GM12878 (cell line): ENCODE measurements at regions not wholly inside any gene's neighbourhood (a gene's known extent, or its start where the extent isn't known, plus 50 kb on each side); places are given as distances from the start of the nearest gene placed in this dataset.

Experiments
- ATAC-seq: fragments of 200-7000 bp; cut with Tn5 transposase; 3 replicates; pipeline ENCODE4 v1.9.1; 2020; ENCODE audit warnings: mild to moderate bottlenecking, moderate library complexity
- BruUV-seq: library from RNA; stranded (reverse); fragments of 400-500 nt; replicated peaks from 2 replicates; lab custom pipeline; 2021; lab: Mats Ljungman, UMichigan
- CTCF ChIA-PET: fragments of 300-600 bp; sonication (Branson Sonifier 250); formaldehyde crosslinking; extraction: SDS; loops from one replicate; lab custom pipeline; 2021; ENCODE audit warnings: inconsistent platforms; lab: Yijun Ruan, JAX
- POLR2A ChIA-PET: fragments of 350-600 bp; formaldehyde crosslinking; extraction: SDS; loops from one replicate; lab custom pipeline; 2021; ENCODE audit warnings: inconsistent platforms; lab: Charles Lee
- RAD21 ChIA-PET: fragments of 300-600 bp; sonication (Branson Sonifier 250); formaldehyde crosslinking; loops from one replicate; lab custom pipeline; 2023; ENCODE audit warnings: antibody characterized with exemption; ENCODE audit not compliant: unreplicated experiment; lab: Charles Lee
- SMC1A ChIA-PET: fragments of 300-600 bp; sonication (Branson Sonifier 250); formaldehyde crosslinking; loops from one replicate; lab custom pipeline; 2023; ENCODE audit not compliant: unreplicated experiment, uncharacterized antibody; lab: Charles Lee
- DNase-seq: peaks from one replicate; pipeline ENCODE4 v3.0.0-alpha.2; 2011; ENCODE audit warnings: low read depth, low spot score
- FAIRE-seq: peaks from 3 replicates; lab custom pipeline; 2011; peaks lifted over from hg19 to GRCh38; lab: Jason Lieb, UNC
- H2AFZ ChIP-seq: 2 replicates; pipeline ENCODE4 v1.6.0; 2011; ENCODE audit warnings: low read depth, low read length, control low read depth; ENCODE audit not compliant: control insufficient read depth
- H3K27ac ChIP-seq: 2 replicates; pipeline ENCODE4 v1.5.1; 2011; ENCODE audit warnings: control low read depth; ENCODE audit not compliant: control insufficient read depth, insufficient read depth
- H3K27me3 ChIP-seq, 2 experiments: replicated peaks in 1 of 2; 2 replicates each; pipeline versions ENCODE4 v1.6.0 to v1.6.1; 2011; ENCODE audit warnings: low read length in 1 of 2; ENCODE audit not compliant: control insufficient read depth in 2 of 2, insufficient read depth in 2 of 2
- H3K36me3 ChIP-seq, 2 experiments: 2 replicates each; pipeline ENCODE4 v1.5.1; 2011; ENCODE audit warnings: low read length in 1 of 2; ENCODE audit not compliant: control insufficient read depth in 2 of 2, insufficient read depth in 2 of 2
- H3K4me1 ChIP-seq: 2 replicates; pipeline ENCODE4 v1.6.1; 2011; ENCODE audit warnings: mild to moderate bottlenecking, low read length, moderate library complexity, mixed read lengths; ENCODE audit not compliant: control insufficient read depth, insufficient read depth
- H3K4me2 ChIP-seq: 2 replicates; pipeline ENCODE4 v1.6.0; 2011; ENCODE audit warnings: control low read depth; ENCODE audit not compliant: control insufficient read depth, insufficient read depth
- H3K4me3 ChIP-seq: fragments of 200-600 bp; sonication (generic); 2 replicates; pipeline ENCODE4 v1.5.1; 2016
- H3K79me2 ChIP-seq: 2 replicates; pipeline ENCODE4 v1.6.0; 2011; ENCODE audit warnings: low read length; ENCODE audit not compliant: control insufficient read depth, insufficient read depth
- H3K9ac ChIP-seq: 2 replicates; pipeline ENCODE4 v1.8.0; 2011; ENCODE audit warnings: low read length, control low read depth, mixed read lengths; ENCODE audit not compliant: control insufficient read depth, insufficient read depth
- H3K9me3 ChIP-seq: replicated peaks from 3 replicates; pipeline ENCODE4 v1.5.1; 2011; ENCODE audit warnings: mild to moderate bottlenecking, low read length; ENCODE audit not compliant: control insufficient read depth, insufficient read depth
- H4K20me1 ChIP-seq: 2 replicates; pipeline ENCODE4 v1.6.0; 2011; ENCODE audit not compliant: control insufficient read depth, insufficient read depth
- HDGF ChIP-seq: fragments of 450-650 bp; IDR thresholded peaks from 2 replicates; pipeline ENCODE4 v1.6.1; 2016; ENCODE audit warnings: antibody characterized with exemption
- MEF2B ChIP-seq: fragments of 450-650 bp; IDR thresholded peaks from 2 replicates; pipeline ENCODE4 v1.6.1; 2018; ENCODE audit warnings: mild to moderate bottlenecking, moderate library complexity; ENCODE audit not compliant: partially characterized antibody, poor library complexity, severe bottlenecking
- NFYA ChIP-seq: IDR thresholded peaks from 2 replicates; pipeline ENCODE4 v1.6.1; 2011; ENCODE audit warnings: low read depth, mild to moderate bottlenecking, low read length, improper control_type of control experiment, borderline replicate concordance
- PBX3 ChIP-seq: IDR thresholded peaks from 2 replicates; pipeline ENCODE4 v1.6.1; 2011; ENCODE audit warnings: mild to moderate bottlenecking, low read depth, low read length, moderate library complexity; ENCODE audit not compliant: insufficient replicate concordance
- ZBED1 ChIP-seq: IDR thresholded peaks from 2 replicates; pipeline ENCODE4 v1.6.1; 2016; ENCODE audit warnings: borderline replicate concordance
- ZBTB40 ChIP-seq: fragments of 450-650 bp; IDR thresholded peaks from 2 replicates; pipeline ENCODE4 v1.6.1; 2016; ENCODE audit warnings: mild to moderate bottlenecking, moderate library complexity, borderline replicate concordance
- WGBS: methylation state at CpG from one replicate; pipeline ENCODE4 v1.1.6; 2016; ENCODE audit warnings: low lambda C conversion rate; ENCODE audit not compliant: insufficient replicate concordance, insufficient coverage; ENCODE audit errors: missing lambda C conversion rate; 5-methylcytosine and 5-hydroxymethylcytosine counted together
- in situ Hi-C: fragments of 300-500 bp; cut with MboI; formaldehyde crosslinking; loops from 9 replicates; pipeline ENCODE4 v1.14.3; 2018; ENCODE audit warnings: mixed read lengths
- intact Hi-C: fragments of 100-400 bp; cut with micrococcal nuclease; formaldehyde crosslinking; loops from one replicate; pipeline ENCODE4 v1.14.2; 2022; ENCODE audit not compliant: unreplicated experiment

- no peak for TF ChIP-seq MEF2B
- no peak for TF ChIP-seq HDGF
- no peak for TF ChIP-seq NFYA
- no peak for TF ChIP-seq PBX3
- no peak for TF ChIP-seq ZBTB40
- TF ChIP-seq ZBED1 = no peak
- CTCF ChIA-PET = no interaction called here
- RAD21 ChIA-PET = no interaction called here
- no peak overlapping the region for H2AFZ ChIP-seq
- POLR2A ChIA-PET = no interaction called here
- SMC1A ChIA-PET = no interaction called here
- no peaks in the 10 kb centered on the region for H3K36me3 ChIP-seq
- no peaks in the 10 kb centered on the region for H3K27me3 ChIP-seq
- intact Hi-C loops = no loop called here
- no peaks in the 10 kb centered on the region for H3K79me2 ChIP-seq
- 0% methylated on average over 1 of the region's 1 CpG for WGBS
- no peaks in the 10 kb centered on the region for H4K20me1 ChIP-seq
- H3K9ac ChIP-seq = no peak overlapping the region
- no TSS peak for BruUV-seq
- in situ Hi-C loops = no loop called here
- no peak overlapping the region for H3K4me2 ChIP-seq
- no peak overlapping the region for H3K27ac ChIP-seq
- DNase-seq = no peak
- H3K4me1 ChIP-seq = no peaks in the 10 kb centered on the region
- no peak for FAIRE-seq
- no peaks in the 10 kb centered on the region; the same call in 2 of the 3 replicates for H3K9me3 ChIP-seq
- ATAC-seq = no peak
- H3K4me3 ChIP-seq = no peak overlapping the region
Measured at GRCh38 chr22:49380828-49381114, 446.9 kb downstream of the BRD1 start.
